Panc1 (cell line): ENCODE measurements at regions not wholly inside any gene's neighbourhood (a gene's known extent, or its start where the extent isn't known, plus 50 kb on each side); places are given as distances from the start of the nearest gene placed in this dataset.

Experiments used
- ATAC-seq: fragments of 200-7000 bp; cut with Tn5 transposase; 2 replicates; pipeline ENCODE4 v1.9.1; 2020; ENCODE audit warnings: mild to moderate bottlenecking, moderate library complexity
- BruUV-seq: library from RNA; stranded (reverse); fragments of 400-500 nt; replicated peaks from 2 replicates; lab custom pipeline; 2021; lab: Mats Ljungman, UMichigan
- CTCF ChIA-PET: fragments of 300-600 bp; sonication (Branson Sonifier 250); formaldehyde crosslinking; loops from one replicate; lab custom pipeline; 2022; ENCODE audit warnings: antibody characterized with exemption; lab: Charles Lee
- POLR2A ChIA-PET: fragments of 300-600 bp; sonication (Branson Sonifier 250); formaldehyde crosslinking; loops from one replicate; lab custom pipeline; 2022; ENCODE audit warnings: antibody characterized with exemption; lab: Charles Lee
- DNase-seq: peaks from one replicate; pipeline ENCODE4 v3.0.0-alpha.2; 2010; ENCODE audit warnings: low read depth, low spot score
- H3K27ac ChIP-seq: 2 replicates; pipeline ENCODE4 v1.5.1; 2011; ENCODE audit warnings: mild to moderate bottlenecking, low read length, inconsistent platforms
- H3K27me3 ChIP-seq: fragments of 200-500 bp; sonication (Bioruptor generic); 2 replicates; pipeline ENCODE4 v1.6.0; 2014; ENCODE audit warnings: low read length, inconsistent platforms; ENCODE audit not compliant: control insufficient read depth, insufficient read depth
- H3K36me3 ChIP-seq: fragments of 200-500 bp; sonication (Bioruptor generic); 2 replicates; pipeline ENCODE4 v1.5.1; 2014; ENCODE audit warnings: inconsistent platforms, mild to moderate bottlenecking, low read length, moderate library complexity; ENCODE audit not compliant: control insufficient read depth, insufficient read depth
- H3K4me1 ChIP-seq: 2 replicates; pipeline ENCODE4 v1.5.1; 2011; ENCODE audit warnings: inconsistent platforms, mild to moderate bottlenecking, low read length, moderate library complexity; ENCODE audit not compliant: control insufficient read depth, insufficient read depth
- H3K4me3 ChIP-seq, 2 experiments: 2 replicates each; pipeline ENCODE4 v1.5.1; 2011 to 2012; ENCODE audit warnings: low read depth in 2 of 2, low read length in 2 of 2, mild to moderate bottlenecking in 2 of 2, inconsistent platforms in 1 of 2, moderate library complexity in 1 of 2
- H3K9me3 ChIP-seq: fragments of 200-500 bp; sonication (Bioruptor generic); 2 replicates; pipeline ENCODE4 v1.5.1; 2014; ENCODE audit warnings: low read depth, mild to moderate bottlenecking, inconsistent platforms, low read length, moderate library complexity; ENCODE audit not compliant: control insufficient read depth, insufficient read depth
- POLR2AphosphoS5 ChIP-seq: IDR thresholded peaks from 2 replicates; pipeline ENCODE4 v1.6.1; 2012; ENCODE audit warnings: mild to moderate bottlenecking, low read depth, low read length, moderate library complexity
- SIN3A ChIP-seq: IDR thresholded peaks from 2 replicates; pipeline ENCODE4 v1.6.1; 2012; ENCODE audit warnings: low read depth, mild to moderate bottlenecking, low read length, moderate library complexity, borderline replicate concordance; ENCODE audit not compliant: insufficient read depth
- TCF7L2 ChIP-seq: IDR thresholded peaks from 2 replicates; pipeline ENCODE4 v1.6.1; 2011; ENCODE audit warnings: mild to moderate bottlenecking, low read depth, low read length, inconsistent platforms
- in situ Hi-C: cut with HindIII; loops from 2 replicates; pipeline ENCODE4 v1.10.0; 2016; ENCODE audit warnings: low sequenced_read_pairs, low pct_unique_long_range_greater_than_20kb
- intact Hi-C: fragments of 100-400 bp; cut with micrococcal nuclease; formaldehyde crosslinking; loops from one replicate; pipeline ENCODE4 v1.10.0; 2022; ENCODE audit not compliant: unreplicated experiment
- TF ChIP-seq, protein P1 (sequence below), 2 experiments: IDR thresholded peaks; 2 replicates each; pipeline ENCODE4 v1.6.1; 2011 to 2012; ENCODE audit warnings: low read depth in 2 of 2, control low read depth in 1 of 2, low read length in 1 of 2, mild to moderate bottlenecking in 1 of 2, moderate library complexity in 1 of 2; ENCODE audit not compliant: insufficient read depth in 1 of 2
- TF ChIP-seq, protein P2 (sequence below): fragments of 450-650 bp; IDR thresholded peaks from 2 replicates; pipeline ENCODE4 v1.5.1; 2017; ENCODE audit warnings: mild to moderate bottlenecking

DNA sequence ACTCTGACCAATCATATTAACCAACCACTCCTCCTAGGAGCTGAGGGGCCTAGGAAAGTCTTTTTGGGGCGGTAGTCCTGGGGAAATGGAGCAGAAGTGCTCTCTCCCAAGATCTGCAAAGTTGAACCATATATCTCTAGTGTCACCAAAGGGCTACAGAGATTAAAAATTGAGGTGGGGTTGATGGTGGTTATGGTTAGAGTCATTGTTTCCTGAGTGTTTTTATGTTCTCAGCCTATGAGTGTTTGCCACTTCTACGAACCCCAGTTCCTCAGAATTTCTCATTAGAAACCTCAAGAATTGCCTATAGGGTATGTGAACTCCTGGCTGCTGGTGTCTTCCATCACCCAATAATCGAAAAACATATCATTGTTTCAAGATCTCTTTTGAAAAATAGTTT lies 217.8 kb downstream of the CDRT15L2 start:
- BruUV-seq = no TSS peak
- ChIA-PET CTCF (no interaction called here), POLR2A (no interaction called here)
- no peak overlapping the region for H3K4me3 ChIP-seq
- no peaks in the 10 kb centered on the region for H3K9me3 ChIP-seq
- intact Hi-C loops = no loop called here
- in situ Hi-C loops = no loop called here
- H3K4me1 ChIP-seq = no peaks in the 10 kb centered on the region
- no peaks in the 10 kb centered on the region for H3K36me3 ChIP-seq
- no peak overlapping the region for H3K27ac ChIP-seq
- no peak for TF ChIP-seq TCF7L2
- TF ChIP-seq, protein P1, sequence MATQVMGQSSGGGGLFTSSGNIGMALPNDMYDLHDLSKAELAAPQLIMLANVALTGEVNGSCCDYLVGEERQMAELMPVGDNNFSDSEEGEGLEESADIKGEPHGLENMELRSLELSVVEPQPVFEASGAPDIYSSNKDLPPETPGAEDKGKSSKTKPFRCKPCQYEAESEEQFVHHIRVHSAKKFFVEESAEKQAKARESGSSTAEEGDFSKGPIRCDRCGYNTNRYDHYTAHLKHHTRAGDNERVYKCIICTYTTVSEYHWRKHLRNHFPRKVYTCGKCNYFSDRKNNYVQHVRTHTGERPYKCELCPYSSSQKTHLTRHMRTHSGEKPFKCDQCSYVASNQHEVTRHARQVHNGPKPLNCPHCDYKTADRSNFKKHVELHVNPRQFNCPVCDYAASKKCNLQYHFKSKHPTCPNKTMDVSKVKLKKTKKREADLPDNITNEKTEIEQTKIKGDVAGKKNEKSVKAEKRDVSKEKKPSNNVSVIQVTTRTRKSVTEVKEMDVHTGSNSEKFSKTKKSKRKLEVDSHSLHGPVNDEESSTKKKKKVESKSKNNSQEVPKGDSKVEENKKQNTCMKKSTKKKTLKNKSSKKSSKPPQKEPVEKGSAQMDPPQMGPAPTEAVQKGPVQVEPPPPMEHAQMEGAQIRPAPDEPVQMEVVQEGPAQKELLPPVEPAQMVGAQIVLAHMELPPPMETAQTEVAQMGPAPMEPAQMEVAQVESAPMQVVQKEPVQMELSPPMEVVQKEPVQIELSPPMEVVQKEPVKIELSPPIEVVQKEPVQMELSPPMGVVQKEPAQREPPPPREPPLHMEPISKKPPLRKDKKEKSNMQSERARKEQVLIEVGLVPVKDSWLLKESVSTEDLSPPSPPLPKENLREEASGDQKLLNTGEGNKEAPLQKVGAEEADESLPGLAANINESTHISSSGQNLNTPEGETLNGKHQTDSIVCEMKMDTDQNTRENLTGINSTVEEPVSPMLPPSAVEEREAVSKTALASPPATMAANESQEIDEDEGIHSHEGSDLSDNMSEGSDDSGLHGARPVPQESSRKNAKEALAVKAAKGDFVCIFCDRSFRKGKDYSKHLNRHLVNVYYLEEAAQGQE (IDR thresholded peaks at IDR 0.05; ENCODE audit: insufficient read depth in 1 of 2, low read depth in 2 of 2, low read length in 1 of 2) = no peak
- TF ChIP-seq POLR2AphosphoS5 = no peak
- TF ChIP-seq, protein P2, sequence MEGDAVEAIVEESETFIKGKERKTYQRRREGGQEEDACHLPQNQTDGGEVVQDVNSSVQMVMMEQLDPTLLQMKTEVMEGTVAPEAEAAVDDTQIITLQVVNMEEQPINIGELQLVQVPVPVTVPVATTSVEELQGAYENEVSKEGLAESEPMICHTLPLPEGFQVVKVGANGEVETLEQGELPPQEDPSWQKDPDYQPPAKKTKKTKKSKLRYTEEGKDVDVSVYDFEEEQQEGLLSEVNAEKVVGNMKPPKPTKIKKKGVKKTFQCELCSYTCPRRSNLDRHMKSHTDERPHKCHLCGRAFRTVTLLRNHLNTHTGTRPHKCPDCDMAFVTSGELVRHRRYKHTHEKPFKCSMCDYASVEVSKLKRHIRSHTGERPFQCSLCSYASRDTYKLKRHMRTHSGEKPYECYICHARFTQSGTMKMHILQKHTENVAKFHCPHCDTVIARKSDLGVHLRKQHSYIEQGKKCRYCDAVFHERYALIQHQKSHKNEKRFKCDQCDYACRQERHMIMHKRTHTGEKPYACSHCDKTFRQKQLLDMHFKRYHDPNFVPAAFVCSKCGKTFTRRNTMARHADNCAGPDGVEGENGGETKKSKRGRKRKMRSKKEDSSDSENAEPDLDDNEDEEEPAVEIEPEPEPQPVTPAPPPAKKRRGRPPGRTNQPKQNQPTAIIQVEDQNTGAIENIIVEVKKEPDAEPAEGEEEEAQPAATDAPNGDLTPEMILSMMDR = no peak
- TF ChIP-seq SIN3A = no peak
- H3K27me3 ChIP-seq = no peaks in the 10 kb centered on the region
- no peak for ATAC-seq
- no peak for DNase-seq

GRCh38 chr17:20800146-20800545 lies 220.6 kb downstream of the CDRT15L2 start:
- ATAC-seq = no peak
- in situ Hi-C loops = no loop called here
- Histone ChIP-seq H3K36me3 (no peaks in the 10 kb centered on the region), H3K9me3 (no peaks in the 10 kb centered on the region), H3K4me3 (no peak overlapping the region), H3K27ac (no peak overlapping the region), H3K27me3 (no peaks in the 10 kb centered on the region), H3K4me1 (no peaks in the 10 kb centered on the region)
- ChIA-PET CTCF (no interaction called here), POLR2A (no interaction called here)
- no peak for DNase-seq
- intact Hi-C loops = no loop called here
- BruUV-seq = no TSS peak
- TF ChIP-seq, protein P2 = no peak
- TF ChIP-seq POLR2AphosphoS5 (no peak), SIN3A (no peak), TCF7L2 (no peak)
- TF ChIP-seq, protein P1 (IDR thresholded peaks at IDR 0.05; ENCODE audit: insufficient read depth in 1 of 2, low read depth in 2 of 2, low read length in 1 of 2) = no peak
